GM21786 (cell line): ENCODE measurements at regions not wholly inside any gene's neighbourhood (a gene's known extent, or its start where the extent isn't known, plus 50 kb on each side); places are given as distances from the start of the nearest gene placed in this dataset.

Experiments
- ATAC-seq: cut with Tn5 transposase; IDR thresholded peaks from one replicate; pipeline ENCODE4 v1.9.1; 2021; ENCODE audit not compliant: unreplicated experiment

DNA sequence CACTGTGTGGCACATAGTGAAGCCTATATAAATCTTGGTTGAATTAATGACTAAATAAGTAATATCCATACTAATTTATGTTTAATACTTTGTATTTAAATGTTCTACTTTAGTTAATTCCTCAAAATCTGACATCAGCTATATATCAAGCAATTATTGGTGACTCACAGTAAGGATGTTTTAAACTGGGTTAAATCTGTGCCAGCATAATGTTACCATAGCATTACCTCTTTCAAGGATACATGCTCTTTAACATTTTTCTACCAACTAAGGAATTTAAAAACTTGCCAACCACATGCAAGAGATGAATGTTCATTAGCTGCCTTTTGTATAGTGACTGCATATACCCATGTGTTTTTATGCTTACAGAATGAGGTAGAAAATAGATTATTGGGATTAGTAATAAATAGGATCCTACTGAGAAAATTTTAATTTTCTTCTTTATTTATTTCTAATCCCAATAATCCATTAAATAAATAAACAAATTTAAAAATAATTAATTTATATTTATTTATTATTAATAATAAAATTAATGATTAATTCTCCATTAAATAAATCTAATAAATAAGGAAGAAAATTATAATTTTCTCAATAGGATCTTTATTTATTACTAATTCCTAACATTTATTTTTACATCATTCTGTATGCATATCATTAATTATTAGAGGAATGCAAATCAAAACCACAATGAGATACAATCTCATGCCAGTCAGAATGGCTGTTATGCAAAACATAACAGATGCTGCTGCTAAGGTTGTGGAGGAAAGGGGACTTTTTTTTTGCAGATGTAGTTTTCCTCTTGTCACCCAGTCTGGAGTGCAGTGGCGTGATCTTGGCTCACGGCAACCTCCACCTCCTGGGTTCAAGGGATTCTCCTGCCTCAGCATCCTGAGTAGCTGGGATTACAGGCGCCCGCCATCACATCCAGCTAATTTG is 410.7 kb upstream of the DSEL start:
- no peak for ATAC-seq

- ATAC-seq, result no peak
Observed at GRCh38 chr18:67924656-67925055, 408.1 kb upstream of the DSEL start.

DNA sequence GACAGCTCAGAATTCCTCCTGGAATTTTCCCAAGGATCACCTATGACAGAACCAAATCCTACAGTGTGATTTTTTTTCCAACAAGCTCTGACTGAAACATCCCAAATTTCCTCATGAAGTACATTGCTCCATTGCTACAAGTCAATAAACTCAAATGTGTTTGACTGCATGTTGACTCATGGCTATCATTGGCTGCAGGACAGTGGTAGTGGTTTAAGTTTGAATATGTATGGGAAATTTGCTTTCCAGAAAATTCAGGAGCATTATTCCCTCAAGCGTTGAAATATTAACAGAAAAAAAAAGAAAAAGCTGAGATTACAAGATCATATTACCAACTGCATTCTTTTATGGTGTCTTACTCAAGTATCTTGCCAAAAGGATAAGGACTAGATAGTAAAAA is 402.8 kb upstream of the DSEL start:
- no peak for ATAC-seq

GRCh38 chr18:67916097-67916496 is 399.6 kb upstream of the DSEL start:
- no peak for ATAC-seq

DNA sequence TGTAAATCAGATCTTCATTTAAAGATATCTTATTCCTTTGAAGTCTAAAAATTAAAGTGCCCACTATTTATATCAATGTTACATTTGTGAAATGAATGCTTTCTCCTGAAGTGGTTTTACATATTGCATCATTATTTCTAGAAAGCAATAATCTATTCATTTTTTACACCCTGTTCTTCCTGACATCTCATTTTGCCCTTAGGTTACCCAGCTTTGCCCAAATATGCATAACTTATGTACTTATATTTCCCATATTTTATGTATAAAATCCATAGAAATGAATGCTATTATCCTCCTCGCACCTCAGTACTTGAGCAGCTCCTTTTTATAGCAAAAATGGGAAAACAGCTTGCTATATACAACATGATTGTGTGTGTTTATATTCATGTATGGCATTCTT is 396.5 kb upstream of the DSEL start:
- no peak for ATAC-seq

- no peak for ATAC-seq
Observed at GRCh38 chr18:67901573-67901972, 385.1 kb upstream of the DSEL start.

GRCh38 chr18:67896451-67896850 is 379.9 kb upstream of the DSEL start:
- ATAC-seq, result no peak

GRCh38 chr18:67893916-67894315 is 377.4 kb upstream of the DSEL start:
- ATAC-seq, result no peak

DNA sequence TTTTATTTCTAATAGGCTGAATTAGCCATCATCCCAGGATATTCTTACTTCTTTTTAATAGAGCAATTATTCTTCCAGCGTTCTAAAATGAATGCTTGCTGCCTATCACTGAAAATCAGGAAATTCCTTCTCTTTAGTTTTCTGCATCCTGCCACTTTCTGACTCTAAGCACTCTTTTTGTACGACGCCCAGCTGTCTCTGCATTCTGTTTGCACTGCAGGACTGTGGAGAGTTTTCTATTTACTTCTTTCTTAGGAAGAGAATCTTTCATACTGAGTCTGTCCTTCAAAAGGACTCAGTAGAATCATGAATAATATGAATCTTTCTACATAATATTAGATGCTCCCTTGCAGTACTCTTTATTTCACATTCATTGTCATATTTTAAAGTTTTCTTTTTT is 360.4 kb upstream of the DSEL start:
- ATAC-seq, result no peak

GRCh38 chr18:67875944-67876343 is 359.4 kb upstream of the DSEL start:
- ATAC-seq, result no peak

GRCh38 chr18:67875060-67875459 is 358.5 kb upstream of the DSEL start:
- ATAC-seq, result no peak

- no peak for ATAC-seq
Observed at GRCh38 chr18:67865400-67865799, 348.9 kb upstream of the DSEL start.

- no peak for ATAC-seq
Observed at GRCh38 chr18:67864677-67865340, 348.3 kb upstream of the DSEL start.

DNA sequence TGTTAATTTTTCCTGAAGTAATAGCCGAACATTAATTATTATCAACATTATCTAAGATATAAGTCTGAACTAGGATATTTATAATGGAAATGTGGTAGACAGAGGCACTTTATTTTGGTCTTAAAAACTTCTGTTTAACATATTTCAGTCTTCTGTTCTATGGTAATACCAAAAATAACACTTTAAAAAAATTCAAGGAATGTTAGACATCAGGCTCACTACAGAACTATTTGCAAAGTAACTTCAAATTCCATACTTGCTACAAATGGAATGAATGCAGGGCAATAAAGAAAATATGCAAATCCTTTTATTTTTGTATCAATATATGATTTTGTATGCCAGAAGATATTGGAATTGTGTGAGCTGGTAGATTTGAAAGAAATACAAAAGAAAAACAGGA is 345.5 kb upstream of the DSEL start:
- no peak for ATAC-seq

- no peak for ATAC-seq
Observed at GRCh38 chr18:67854340-67854739, 337.8 kb upstream of the DSEL start.

GRCh38 chr18:67846422-67847098 is 330.0 kb upstream of the DSEL start:
- no peak for ATAC-seq

- no peak for ATAC-seq
Observed at GRCh38 chr18:67845035-67845434, 328.5 kb upstream of the DSEL start.

- ATAC-seq, result no peak
Observed at GRCh38 chr18:67840379-67840778, 323.9 kb upstream of the DSEL start.

DNA sequence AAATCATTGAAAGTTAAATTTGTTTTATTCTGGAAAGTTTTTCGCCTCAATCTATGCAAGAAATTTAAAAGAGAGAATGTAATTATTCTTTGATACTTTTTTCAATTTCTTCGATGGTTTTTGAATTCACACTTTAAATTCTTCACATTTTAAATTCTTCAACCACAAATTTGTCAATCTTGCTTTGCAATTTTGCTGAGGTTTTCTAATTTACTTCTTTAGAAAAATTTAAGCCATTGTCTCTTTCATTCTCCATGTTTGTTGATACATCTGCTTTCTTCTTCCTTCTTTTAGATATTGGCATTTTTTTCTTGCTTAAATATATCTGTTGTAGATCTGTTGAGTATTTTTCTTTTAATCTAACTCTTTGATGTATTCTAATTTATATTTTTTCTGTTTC is 301.9 kb upstream of the DSEL start:
- ATAC-seq, result no peak

DNA sequence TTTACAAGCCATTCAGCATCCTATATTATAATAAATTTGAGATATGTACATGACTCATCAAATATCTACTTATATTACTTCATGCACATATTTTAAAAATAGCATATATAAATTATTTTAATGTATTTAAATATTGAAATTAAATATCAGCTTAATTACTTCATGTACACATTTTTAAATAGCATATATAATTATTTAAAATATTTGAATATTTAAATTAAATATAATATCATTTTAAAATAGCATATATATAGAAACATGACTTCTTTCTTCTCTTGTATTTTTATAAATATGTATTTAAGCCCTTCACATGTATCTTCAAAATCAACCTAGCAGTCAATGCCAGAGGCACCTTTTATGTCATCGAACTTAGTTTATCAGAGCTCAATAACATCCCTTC is 298.8 kb upstream of the DSEL start:
- ATAC-seq, result no peak

GRCh38 chr18:67813380-67814028 is 297.0 kb upstream of the DSEL start:
- ATAC-seq, result no peak
